HG03439 (cell line): ENCODE measurements at regions not wholly inside any gene's neighbourhood (a gene's known extent, or its start where the extent isn't known, plus 50 kb on each side); places are given as distances from the start of the nearest gene placed in this dataset.

Source experiments
- ATAC-seq: cut with Tn5 transposase; IDR thresholded peaks from one replicate; pipeline ENCODE4 v1.9.1; 2021; ENCODE audit warnings: mild to moderate bottlenecking, moderate library complexity; ENCODE audit not compliant: unreplicated experiment

GRCh38 chr2:80887841-80888378, 583.4 kb upstream of the LRRTM1 start:
- ATAC-seq: no peak

- ATAC-seq: no peak
Observed at GRCh38 chr2:80874374-80874773, 569.8 kb upstream of the LRRTM1 start.

GRCh38 chr2:80869858-80870438, 565.4 kb upstream of the LRRTM1 start:
- ATAC-seq: no peak

- ATAC-seq: no peak
Observed at GRCh38 chr2:80863147-80863714, 558.7 kb upstream of the LRRTM1 start.

GRCh38 chr2:80858965-80859364, 554.4 kb upstream of the LRRTM1 start:
- no peak for ATAC-seq

- no peak for ATAC-seq
Observed at GRCh38 chr2:80856227-80856626, 551.7 kb upstream of the LRRTM1 start.

GRCh38 chr2:80854831-80855230, 550.3 kb upstream of the LRRTM1 start:
- ATAC-seq: no peak

GRCh38 chr2:80852808-80853139, 548.2 kb upstream of the LRRTM1 start:
- no peak for ATAC-seq

- ATAC-seq: no peak
Observed at GRCh38 chr2:80852079-80852807, 547.7 kb upstream of the LRRTM1 start.

- peak; percentile 67 for ATAC-seq
Observed at GRCh38 chr2:80830891-80831290, 526.3 kb upstream of the LRRTM1 start.

GRCh38 chr2:80822999-80823398, 518.4 kb upstream of the LRRTM1 start:
- ATAC-seq: no peak

- no peak for ATAC-seq
Observed at GRCh38 chr2:80815259-80815658, 510.7 kb upstream of the LRRTM1 start.

- no peak for ATAC-seq
Observed at GRCh38 chr2:80786584-80786983, 482.0 kb upstream of the LRRTM1 start.

GRCh38 chr2:80778704-80779103, 474.2 kb upstream of the LRRTM1 start:
- ATAC-seq: no peak

GRCh38 chr2:80748592-80748991, 444.0 kb upstream of the LRRTM1 start:
- no peak for ATAC-seq

GRCh38 chr2:80737047-80737446, 432.5 kb upstream of the LRRTM1 start:
- ATAC-seq: no peak

GRCh38 chr2:80725001-80725400, 420.4 kb upstream of the LRRTM1 start:
- no peak for ATAC-seq

GRCh38 chr2:80722803-80723202, 418.3 kb upstream of the LRRTM1 start:
- ATAC-seq: no peak

- no peak for ATAC-seq
Observed at GRCh38 chr2:80719607-80720006, 415.1 kb upstream of the LRRTM1 start.

- ATAC-seq: no peak
Observed at GRCh38 chr2:80715433-80715832, 410.9 kb upstream of the LRRTM1 start.

- no peak for ATAC-seq
Observed at GRCh38 chr2:80711915-80712314, 407.4 kb upstream of the LRRTM1 start.

GRCh38 chr2:80706951-80707350, 402.4 kb upstream of the LRRTM1 start:
- no peak for ATAC-seq
